NCI-H1092 (cell line): ENCODE measurements at regions not wholly inside any gene's neighbourhood (a gene's known extent, or its start where the extent isn't known, plus 50 kb on each side); places are given as distances from the start of the nearest gene placed in this dataset.

ENCODE experiments used
- DNase-seq: peaks from one replicate; lab custom pipeline; 2025; lab: John Stamatoyannopoulos, UW

- DNase-seq, result no peak
Measured at GRCh38 chr13:63433546-63434150, 2018.0 kb upstream of the PCDH20 start.

GRCh38 chr13:63427170-63427569, 2011.5 kb upstream of the PCDH20 start:
- DNase-seq, result no peak

- DNase-seq, result no peak
Measured at GRCh38 chr13:63425131-63425530, 2009.5 kb upstream of the PCDH20 start.

GRCh38 chr13:63421123-63421522, 2005.5 kb upstream of the PCDH20 start:
- no peak for DNase-seq

- DNase-seq, result no peak
Measured at GRCh38 chr13:63420685-63421084, 2005.0 kb upstream of the PCDH20 start.

GRCh38 chr13:63414247-63414646, 1998.6 kb upstream of the PCDH20 start:
- no peak for DNase-seq

GRCh38 chr13:63409791-63410351, 1994.2 kb upstream of the PCDH20 start:
- DNase-seq, result no peak

- DNase-seq, result no peak
Measured at GRCh38 chr13:63408331-63409189, 1992.9 kb upstream of the PCDH20 start.

GRCh38 chr13:63403733-63404132, 1988.1 kb upstream of the PCDH20 start:
- no peak for DNase-seq

- DNase-seq, result no peak
Measured at GRCh38 chr13:63396746-63397145, 1981.1 kb upstream of the PCDH20 start.

- DNase-seq, result no peak
Measured at GRCh38 chr13:63393112-63393511, 1977.5 kb upstream of the PCDH20 start.

- DNase-seq, result no peak
Measured at GRCh38 chr13:63389756-63390155, 1974.1 kb upstream of the PCDH20 start.

- no peak for DNase-seq
Measured at GRCh38 chr13:63381078-63381859, 1965.6 kb upstream of the PCDH20 start.

GRCh38 chr13:63377986-63378385, 1962.3 kb upstream of the PCDH20 start:
- no peak for DNase-seq

- DNase-seq, result no peak
Measured at GRCh38 chr13:63370101-63370500, 1954.5 kb upstream of the PCDH20 start.

- DNase-seq, result no peak
Measured at GRCh38 chr13:63367522-63368198, 1952.0 kb upstream of the PCDH20 start.

- DNase-seq, result no peak
Measured at GRCh38 chr13:63364159-63364558, 1948.5 kb upstream of the PCDH20 start.

GRCh38 chr13:63351533-63351932, 1935.9 kb upstream of the PCDH20 start:
- DNase-seq, result no peak

- no peak for DNase-seq
Measured at GRCh38 chr13:63351081-63351480, 1935.4 kb upstream of the PCDH20 start.

GRCh38 chr13:63345835-63346234, 1930.2 kb upstream of the PCDH20 start:
- DNase-seq, result no peak

GRCh38 chr13:63344711-63345110, 1929.1 kb upstream of the PCDH20 start:
- DNase-seq, result no peak

- DNase-seq, result no peak
Measured at GRCh38 chr13:63337921-63338320, 1922.3 kb upstream of the PCDH20 start.
